GM19043 (cell line): ENCODE measurements at regions not wholly inside any gene's neighbourhood (a gene's known extent, or its start where the extent isn't known, plus 50 kb on each side); places are given as distances from the start of the nearest gene placed in this dataset.

Source experiments
- ATAC-seq: cut with Tn5 transposase; IDR thresholded peaks from one replicate; pipeline ENCODE4 v1.9.1; 2021; ENCODE audit warnings: low read depth; ENCODE audit not compliant: unreplicated experiment

- ATAC-seq, result no peak
Measured at GRCh38 chr10:43949351-43949750, 300.7 kb upstream of the ZNF32 start.

- ATAC-seq, result no peak
Measured at GRCh38 chr10:43946445-43946844, 297.8 kb upstream of the ZNF32 start.

GRCh38 chr10:43945908-43946307, 297.2 kb upstream of the ZNF32 start:
- no peak for ATAC-seq

GRCh38 chr10:43945094-43945730, 296.5 kb upstream of the ZNF32 start:
- ATAC-seq, result no peak

GRCh38 chr10:43944381-43945093, 295.9 kb upstream of the ZNF32 start:
- no peak for ATAC-seq

- ATAC-seq, result no peak
Measured at GRCh38 chr10:43943818-43944360, 295.2 kb upstream of the ZNF32 start.

GRCh38 chr10:43943119-43943817, 294.6 kb upstream of the ZNF32 start:
- no peak for ATAC-seq

- ATAC-seq, result no peak
Measured at GRCh38 chr10:43942096-43942850, 293.6 kb upstream of the ZNF32 start.

GRCh38 chr10:43940898-43941837, 292.5 kb upstream of the ZNF32 start:
- no peak for ATAC-seq

GRCh38 chr10:43939939-43940820, 291.5 kb upstream of the ZNF32 start:
- ATAC-seq, result peak; percentile 52

GRCh38 chr10:43939389-43939938, 290.8 kb upstream of the ZNF32 start:
- peak; percentile 20 for ATAC-seq

- ATAC-seq, result no peak
Measured at GRCh38 chr10:43938810-43939209, 290.1 kb upstream of the ZNF32 start.

GRCh38 chr10:43931308-43931930, 282.7 kb upstream of the ZNF32 start:
- no peak for ATAC-seq

GRCh38 chr10:43930777-43931176, 282.1 kb upstream of the ZNF32 start:
- ATAC-seq, result no peak

GRCh38 chr10:43930243-43930642, 281.6 kb upstream of the ZNF32 start:
- ATAC-seq, result no peak

- ATAC-seq, result no peak
Measured at GRCh38 chr10:43929122-43929521, 280.4 kb upstream of the ZNF32 start.

- ATAC-seq, result no peak
Measured at GRCh38 chr10:43928425-43928968, 279.8 kb upstream of the ZNF32 start.
